ENCODE measurements at regions not wholly inside any gene's neighbourhood (a gene's known extent, or its start where the extent isn't known, plus 50 kb on each side); places are given as distances from the start of the nearest gene placed in this dataset.

GRCh38 chrX:794311-794710 lies 163.7 kb downstream of the SHOX start:
- no peaks in the 10 kb centered on the region for H3K4me1 ChIP-seq (replicated peaks in 1 of 2; ENCODE audit: control insufficient read depth in 2 of 2, insufficient read depth in 2 of 2, low read length in 2 of 2)
- CTCF ChIA-PET (ENCODE audit: low intra/inter-chr PET ratio) = no interaction called here
- BruUV-seq (replicated peaks) = no TSS peak
- ATAC-seq (no peak), FAIRE-seq (no peak), DNase-seq (ENCODE audit: extremely low read depth in 1 of 4, low spot score in 3 of 4) (no peak)
- H3K27ac ChIP-seq (ENCODE audit: extremely low read depth, low read depth, low read length) = no peak overlapping the region
- no peak overlapping the region for H3K4me3 ChIP-seq
- POLR2A ChIA-PET = no interaction called here
- H2AFZ ChIP-seq (ENCODE audit: low read depth, low read length) = no peak overlapping the region
- no peaks in the 10 kb centered on the region for H3K9me3 ChIP-seq (replicated peaks; ENCODE audit: control insufficient read depth, insufficient read depth, low read depth, low read length)
- in situ Hi-C loops (cut with MboI) = no loop called here
- H3K27me3 ChIP-seq (ENCODE audit: control insufficient read depth in 2 of 2, insufficient read depth in 2 of 2, low read length in 2 of 2) = peaks cover 0 to 14% of the 10 kb centered on the region in 2 experiments; a peak in 1 of 5 replicates
- H3K36me3 ChIP-seq (ENCODE audit: control insufficient read depth, insufficient read depth, low read length) = no peaks in the 10 kb centered on the region
- H3K4me2 ChIP-seq (ENCODE audit: insufficient read depth, low read length) = no peak overlapping the region
- intact Hi-C loops (cut with micrococcal nuclease) = no loop called here
- 0% methylated on average over 10 of the region's 11 CpGs for WGBS (ENCODE audit: insufficient coverage, low coverage, missing lambda C conversion rate)
- H3K79me2 ChIP-seq (ENCODE audit: control insufficient read depth, insufficient read depth, low read length) = no peaks in the 10 kb centered on the region
- no peak overlapping the region for H3K9ac ChIP-seq (ENCODE audit: insufficient read depth in 1 of 2, low read depth in 2 of 2, low read length in 2 of 2)
- no peaks in the 10 kb centered on the region for H4K20me1 ChIP-seq (replicated peaks; ENCODE audit: control insufficient read depth, insufficient read depth, low read length)
- TF ChIP-seq MTA3 (IDR thresholded peaks at IDR 0.05; ENCODE audit: borderline replicate concordance) (no peak), HNRNPH1 (optimal IDR thresholded peaks at IDR 0.05; ENCODE audit: low read depth, low read length) (no peak), ZNF655 (CRISPR knock-in tag; IDR thresholded peaks at IDR 0.05) (no peak), MCM2 (IDR thresholded peaks at IDR 0.05; ENCODE audit: low read depth) (no peak), CGGBP1 (CRISPR knock-in tag; IDR thresholded peaks at IDR 0.05) (no peak), SOX6 (IDR thresholded peaks at IDR 0.05) (no peak)
- no peaks in the 10 kb centered on the region for H3K9me1 ChIP-seq (ENCODE audit: control insufficient read depth, insufficient read depth, low read length)
